ENCODE measurements at regions not wholly inside any gene's neighbourhood (a gene's known extent, or its start where the extent isn't known, plus 50 kb on each side); places are given as distances from the start of the nearest gene placed in this dataset.
"Not testable (repeated sequence)": the region's sequence is repeated elsewhere in the genome, so short reads cannot be mapped to it uniquely, and the experiment has no call there.

DNA sequence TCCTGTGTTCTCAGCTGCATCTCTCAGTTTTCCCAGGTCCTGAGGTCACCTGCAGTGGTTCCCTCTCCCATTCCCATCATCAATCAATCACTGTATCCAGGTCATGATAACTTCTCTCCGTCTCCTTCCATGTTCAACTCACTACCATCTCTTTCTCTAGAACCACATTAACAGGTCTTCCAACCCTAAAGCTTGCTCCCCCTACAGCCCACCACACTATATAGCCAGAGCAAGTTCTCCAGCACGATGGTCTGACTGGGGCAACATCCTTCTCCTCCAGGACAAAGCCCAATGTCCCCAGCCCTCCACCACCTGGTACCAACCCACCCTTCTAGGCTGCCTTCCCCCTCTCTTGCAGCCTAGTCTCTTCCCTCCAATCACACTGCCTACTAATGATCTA lies 241.6 kb downstream of the CDK5RAP2 start:
- ATAC-seq (no peak), DNase-seq (ENCODE audit: low spot score) (no peak)

DNA sequence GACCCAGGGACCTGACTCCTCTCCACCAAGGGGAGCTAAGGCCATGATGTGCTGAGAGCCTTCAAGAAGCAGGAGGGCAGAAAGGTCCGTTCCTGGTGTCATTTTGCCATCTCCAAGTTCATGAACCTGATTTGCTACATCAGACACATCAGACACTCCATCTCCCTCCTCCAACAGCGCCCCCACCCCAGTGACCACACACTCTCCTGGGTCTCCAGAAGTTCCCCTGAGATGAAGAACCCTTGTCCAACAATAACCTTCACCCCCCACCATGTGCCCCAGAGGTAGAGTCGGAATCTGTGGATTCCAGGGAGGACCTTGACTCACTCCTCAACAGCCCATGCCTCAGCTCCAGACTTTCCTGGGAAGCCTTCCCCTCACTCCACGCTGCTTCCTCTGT lies 242.8 kb downstream of the CDK5RAP2 start:
- DNase-seq (ENCODE audit: low spot score) (no peak), ATAC-seq (no peak)

DNA sequence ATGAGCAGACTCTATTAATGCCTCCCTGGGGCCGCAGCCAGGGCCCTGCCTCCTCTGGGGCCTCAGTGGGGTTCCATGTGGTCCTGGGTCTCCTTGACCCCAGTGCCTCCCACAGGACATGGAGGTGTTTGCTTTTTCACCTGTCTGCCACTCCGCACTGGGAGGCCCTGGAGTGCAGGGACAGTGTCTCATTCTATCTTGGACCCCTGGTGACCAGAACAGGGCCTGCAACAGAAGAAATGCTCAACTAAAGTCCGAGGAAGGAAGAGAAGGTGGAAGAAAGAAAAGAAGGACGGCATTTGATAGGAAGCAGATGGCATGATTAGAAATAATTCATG lies 243.2 kb downstream of the CDK5RAP2 start:
- ATAC-seq = no peak
- no peak for DNase-seq (ENCODE audit: low spot score)

DNA sequence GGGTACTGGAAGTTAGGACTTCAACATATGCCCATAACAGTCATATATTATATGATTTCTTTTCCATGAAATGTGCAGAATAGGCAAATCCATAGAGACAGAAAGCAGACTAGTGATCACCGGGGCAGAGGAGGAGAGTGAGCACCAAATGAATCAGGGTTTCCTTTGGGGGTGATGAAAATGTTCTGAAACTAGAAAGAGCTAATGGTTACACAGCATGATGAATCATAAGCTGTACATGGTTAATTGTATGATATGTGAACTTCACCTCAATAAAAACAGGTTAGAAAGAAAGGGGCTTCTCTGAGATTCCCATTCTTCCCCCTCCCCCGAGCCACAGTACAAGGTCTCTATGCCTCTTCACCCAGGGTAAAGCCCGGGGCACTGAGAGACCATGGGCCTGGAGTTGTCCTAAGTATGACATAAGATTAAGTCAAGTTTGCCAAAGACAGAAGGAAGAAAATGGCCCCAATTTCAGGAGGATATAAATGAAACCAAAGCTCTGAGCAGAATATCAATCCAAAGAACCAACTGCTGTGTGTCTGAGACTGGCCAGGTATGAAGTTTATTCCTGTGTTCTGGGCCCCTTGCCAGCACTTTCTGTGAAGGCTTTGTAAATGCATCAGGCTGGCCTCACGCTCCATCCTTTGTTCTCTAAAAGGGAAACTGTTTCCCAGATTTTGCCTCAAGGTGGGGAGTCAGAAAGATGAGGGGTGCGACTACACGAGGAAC lies 243.8 kb downstream of the CDK5RAP2 start:
- no peak for DNase-seq (ENCODE audit: low spot score)

GRCh38 chr9:120331913-120332312 lies 248.1 kb downstream of the CDK5RAP2 start:
- no peak for ATAC-seq
- no peak for DNase-seq (ENCODE audit: low spot score)

More for the DNA sequence above, 243.8 kb downstream of the CDK5RAP2 start:
- no peak for ATAC-seq

- DNase-seq (ENCODE audit: low spot score) (no peak), ATAC-seq (no peak)
Observed at GRCh38 chr9:120330031-120330430, 249.9 kb downstream of the CDK5RAP2 start.

- ATAC-seq (no peak), DNase-seq (ENCODE audit: low spot score) (no peak)
Observed at GRCh38 chr9:120327322-120327721, 252.6 kb downstream of the CDK5RAP2 start.

DNA sequence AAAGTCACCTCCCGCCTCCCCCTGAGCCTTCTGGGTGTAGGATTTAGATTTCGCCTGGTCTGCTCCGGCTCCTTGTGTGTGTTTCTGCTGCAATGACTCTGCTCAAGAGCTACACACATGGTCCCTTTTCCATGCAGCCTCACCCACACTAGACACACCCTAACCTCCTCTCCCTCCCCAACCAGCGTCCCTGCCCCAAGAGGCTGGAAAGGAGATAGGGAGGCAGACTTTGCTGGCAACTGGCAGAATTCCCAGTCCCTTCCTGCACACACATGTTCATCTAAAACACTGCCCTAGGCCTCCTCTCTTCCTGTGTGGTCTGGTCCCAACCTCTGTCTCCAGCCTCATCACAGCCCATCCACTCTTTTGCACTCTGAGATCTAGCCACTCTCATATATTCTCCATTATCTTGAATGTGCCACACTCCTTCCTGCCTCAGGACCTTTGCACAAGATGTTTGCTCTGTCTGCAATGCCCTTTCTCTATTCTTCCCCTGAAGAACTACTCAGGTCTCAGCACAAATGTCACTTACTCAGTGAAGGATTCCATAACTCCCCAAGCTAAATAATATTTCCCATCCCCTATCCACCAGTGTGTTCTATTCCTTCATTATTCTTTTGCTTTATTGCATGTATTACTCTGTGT lies 253.8 kb downstream of the CDK5RAP2 start:
- no peak for DNase-seq (ENCODE audit: low spot score)
- ATAC-seq = no peak

DNA sequence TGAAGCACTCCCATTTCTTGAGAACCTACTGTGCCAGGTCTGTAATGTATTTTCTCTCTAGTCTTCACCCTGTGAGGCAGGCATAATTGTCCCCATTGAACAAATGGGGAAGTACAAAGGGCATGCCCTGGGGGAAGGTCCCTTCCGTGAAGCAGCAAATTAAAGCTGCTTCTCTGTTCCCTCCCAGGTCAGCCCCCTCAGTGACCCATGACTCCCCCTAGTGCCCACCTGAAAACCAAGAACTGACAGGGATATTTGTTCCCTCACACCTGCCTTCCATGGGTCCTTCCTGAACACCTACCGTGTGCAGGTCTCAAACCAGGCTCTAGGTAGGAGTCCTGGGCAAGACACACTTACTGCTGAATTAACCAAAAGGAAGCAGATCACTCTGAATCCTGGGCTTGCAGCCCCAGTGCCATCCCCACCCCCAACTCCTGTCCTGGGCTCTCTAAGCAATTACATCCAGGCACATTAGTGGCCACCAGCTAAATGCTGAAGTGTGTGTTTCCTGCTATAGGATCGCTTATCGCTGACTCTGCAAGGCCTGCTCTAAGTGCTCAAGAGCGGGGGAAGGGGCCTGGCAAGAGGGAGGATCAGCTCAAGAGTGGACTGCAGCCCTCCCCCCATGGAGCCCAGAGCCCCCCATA lies 254.8 kb downstream of the CDK5RAP2 start:
- no peak for ATAC-seq
- no peak for DNase-seq (ENCODE audit: low spot score)

DNA sequence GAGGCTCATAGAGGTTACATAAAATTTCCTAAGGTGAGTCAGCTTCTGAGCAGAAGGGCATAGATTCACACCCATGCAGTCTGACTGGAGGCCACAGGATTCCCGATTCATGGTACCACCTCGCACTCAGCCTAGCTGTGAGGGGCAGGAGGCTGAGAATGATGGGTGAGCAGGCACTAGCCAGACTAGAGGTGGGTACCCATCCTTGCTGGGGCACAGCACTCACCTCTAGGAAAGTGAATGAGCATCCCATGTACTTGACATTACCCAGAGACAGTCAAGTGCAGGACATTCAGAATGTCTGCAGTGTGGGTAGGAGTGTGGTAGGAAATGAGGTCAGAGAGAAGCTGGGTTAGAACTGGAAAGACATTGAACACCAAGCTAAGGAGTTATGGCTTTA lies 255.5 kb downstream of the CDK5RAP2 start:
- ATAC-seq = no peak

GRCh38 chr9:120323125-120323524 lies 256.8 kb downstream of the CDK5RAP2 start:
- DNase-seq (ENCODE audit: low spot score) (no peak), ATAC-seq (no peak)

More for the DNA sequence above, 255.5 kb downstream of the CDK5RAP2 start:
- no peak for DNase-seq (ENCODE audit: low spot score)

DNA sequence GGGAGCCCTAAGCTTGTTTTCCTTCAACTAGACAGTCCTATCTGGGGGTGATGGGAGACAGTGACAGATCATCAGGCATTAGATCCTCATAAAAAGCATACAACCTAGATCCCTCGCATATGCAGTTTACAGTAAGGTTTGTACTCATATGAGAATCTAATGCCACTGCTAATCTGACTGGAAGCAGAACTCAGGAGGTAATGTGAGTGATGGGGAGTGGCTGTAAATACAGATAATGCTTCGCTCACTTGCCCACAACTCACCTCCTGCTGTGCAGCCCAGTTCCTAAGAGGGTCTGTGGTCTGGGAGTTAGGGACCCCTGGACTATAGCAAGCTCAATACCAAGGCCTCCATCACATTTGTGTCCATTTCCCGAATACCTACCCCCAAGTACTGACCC lies 260.5 kb downstream of the CDK5RAP2 start:
- no peak for ATAC-seq
- no peak for DNase-seq (ENCODE audit: low spot score)

DNA sequence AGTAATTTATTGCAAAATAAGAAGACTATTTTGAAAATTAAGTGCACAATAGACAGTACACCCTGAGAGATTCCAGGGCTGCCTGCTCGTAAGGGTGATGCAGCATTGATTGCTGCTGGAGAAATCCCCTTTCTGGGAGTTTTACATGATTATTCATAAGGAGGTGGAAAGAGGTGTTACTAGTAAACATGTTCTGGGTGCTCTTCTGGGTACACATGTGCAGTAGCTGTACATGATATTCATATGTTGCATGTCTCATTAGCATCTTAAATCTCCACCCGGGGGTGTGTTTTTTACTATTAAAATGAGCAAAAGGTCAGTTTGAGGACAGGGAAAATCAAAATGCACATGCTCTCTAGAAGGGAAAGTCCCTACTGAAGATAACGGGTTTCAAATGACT lies 264.8 kb downstream of the CDK5RAP2 start:
- DNase-seq (ENCODE audit: low spot score) = no peak

DNA sequence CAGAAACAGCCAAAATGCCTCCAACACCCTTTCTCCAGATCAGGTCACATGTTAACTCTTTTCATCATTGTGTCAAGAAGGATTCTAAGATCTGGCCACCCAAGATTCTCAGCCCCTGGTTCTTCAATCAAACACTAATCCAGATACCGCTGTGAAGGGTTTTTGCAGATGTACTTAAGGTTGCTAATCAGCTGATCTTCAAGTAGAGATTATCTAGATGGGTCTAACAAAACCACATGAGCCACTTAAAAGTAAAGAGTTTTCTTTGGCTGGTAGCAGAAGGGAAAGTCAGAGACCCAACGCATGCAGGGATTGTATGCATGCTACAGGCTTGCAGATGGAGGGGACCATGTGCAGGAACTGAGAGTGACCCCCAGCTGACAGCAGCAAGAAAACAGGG lies 267.9 kb downstream of the CDK5RAP2 start:
- DNase-seq (ENCODE audit: low spot score) = no peak
- ATAC-seq = no peak

More for the DNA sequence above, 264.8 kb downstream of the CDK5RAP2 start:
- ATAC-seq = no peak

DNA sequence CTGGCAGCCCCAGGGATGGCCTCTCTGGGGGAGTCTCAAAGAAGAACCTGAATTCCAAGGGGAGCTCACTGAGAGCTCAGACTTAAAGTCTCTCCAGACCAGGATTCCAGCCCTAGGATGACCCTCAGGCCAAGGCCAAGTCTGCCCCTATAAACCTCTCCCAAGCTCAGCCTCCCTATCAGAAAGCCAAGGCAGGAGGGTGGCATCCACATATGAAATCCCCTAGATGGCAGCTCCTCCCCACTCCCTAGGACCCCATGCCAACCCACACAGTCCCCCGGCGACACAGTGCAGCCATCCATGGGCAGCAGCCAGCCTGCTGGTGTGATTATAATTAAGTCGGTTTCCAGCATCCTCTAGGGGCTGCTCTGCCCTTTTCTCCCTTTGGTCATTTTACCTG lies 269.9 kb downstream of the CDK5RAP2 start:
- no peak for ATAC-seq
- DNase-seq (ENCODE audit: low spot score) = no peak

GRCh38 chr9:120308495-120308894 lies 271.5 kb downstream of the CDK5RAP2 start:
- no peak for ATAC-seq
- no peak for DNase-seq (ENCODE audit: low spot score)

GRCh38 chr9:120307599-120307998 lies 272.4 kb downstream of the CDK5RAP2 start:
- ATAC-seq (no peak), DNase-seq (ENCODE audit: low spot score) (no peak)

DNA sequence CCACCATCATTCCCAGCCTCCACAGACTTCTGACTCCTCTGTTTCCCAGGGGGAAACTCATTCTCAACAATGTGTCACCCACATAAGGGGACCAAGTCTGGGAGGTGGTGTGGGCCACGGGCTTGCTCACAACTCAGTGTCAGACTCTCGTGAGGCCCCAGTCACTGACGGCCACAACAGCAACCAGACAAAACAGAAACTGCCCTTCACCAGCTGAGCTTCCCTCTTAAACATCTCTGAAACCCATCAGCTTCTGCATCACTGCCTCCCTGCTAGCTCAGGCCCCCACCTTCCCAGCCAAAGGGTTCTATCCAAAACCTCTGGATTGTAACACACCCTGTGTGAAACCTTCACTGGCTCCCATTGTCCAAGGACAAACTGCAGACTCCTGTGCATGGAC lies 273.4 kb downstream of the CDK5RAP2 start:
- ATAC-seq = no peak
- DNase-seq (ENCODE audit: low spot score) = no peak

DNA sequence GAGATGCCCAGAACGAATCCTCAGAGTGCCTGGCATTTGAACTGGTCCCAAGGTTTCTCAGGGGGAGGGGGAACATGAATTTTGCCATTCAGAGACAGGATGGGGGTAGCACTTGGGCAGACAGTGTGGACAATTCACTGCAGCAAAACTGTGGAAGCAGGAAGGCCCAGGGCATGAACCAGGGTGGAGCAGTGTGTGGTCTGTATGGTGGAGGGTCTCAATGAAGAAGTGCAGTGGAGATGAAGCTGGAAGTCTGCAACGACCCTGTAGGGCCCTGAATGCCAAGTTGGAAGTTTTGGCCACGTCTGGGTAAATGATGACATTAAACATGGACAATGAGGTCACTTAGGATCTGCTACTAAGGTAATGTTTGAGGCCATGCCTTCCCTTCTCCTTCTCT lies 273.9 kb downstream of the CDK5RAP2 start:
- ATAC-seq = no peak
- DNase-seq (ENCODE audit: low spot score) = no peak

GRCh38 chr9:120304896-120305295 lies 275.1 kb downstream of the CDK5RAP2 start:
- DNase-seq (ENCODE audit: low spot score); ATAC-seq: not testable (repeated sequence)

DNA sequence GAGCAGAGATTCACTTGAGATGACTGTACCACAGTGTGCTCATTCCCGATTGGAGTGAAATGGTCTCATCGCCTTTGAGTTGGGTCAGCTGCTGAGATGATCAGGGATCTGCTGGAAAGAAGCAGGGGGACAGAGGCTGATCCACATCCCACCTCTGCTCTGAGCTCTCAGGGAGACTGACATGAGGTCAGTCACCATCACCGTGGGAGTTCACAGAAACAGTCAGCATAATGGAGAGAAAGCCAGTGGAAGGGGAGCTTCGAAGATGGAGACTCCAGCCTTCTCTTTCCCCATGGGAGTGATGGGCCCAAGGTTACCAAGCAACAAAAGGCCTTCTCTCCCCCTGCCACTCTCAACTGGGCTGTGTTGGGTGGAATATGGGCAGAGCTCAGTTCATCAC lies 276.4 kb downstream of the CDK5RAP2 start:
- ATAC-seq = no peak

DNA sequence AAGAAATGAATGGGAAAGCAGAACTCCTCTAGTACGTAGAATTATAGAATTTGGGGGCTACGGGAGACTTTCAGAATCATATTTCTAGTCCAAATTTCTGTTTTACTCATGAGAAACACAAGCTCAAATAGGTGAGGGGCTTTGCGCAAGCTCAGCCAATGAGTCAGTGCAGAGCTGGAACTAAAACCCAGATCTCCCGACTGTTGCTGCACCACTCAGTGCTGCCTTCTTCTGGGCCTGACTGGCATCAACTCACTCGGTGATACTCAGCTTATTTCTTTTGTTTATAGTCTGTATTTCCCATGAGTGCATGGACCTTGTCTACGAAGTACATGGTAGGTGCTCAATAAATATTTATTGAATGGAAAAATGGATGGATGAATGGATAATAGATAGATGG lies 280.2 kb downstream of the CDK5RAP2 start:
- ATAC-seq (no peak), DNase-seq (ENCODE audit: low spot score) (no peak)

More for the DNA sequence above, 276.4 kb downstream of the CDK5RAP2 start:
- DNase-seq (ENCODE audit: low spot score) = no peak
